ENCODE measurements at regions not wholly inside any gene's neighbourhood (a gene's known extent, or its start where the extent isn't known, plus 50 kb on each side); places are given as distances from the start of the nearest gene placed in this dataset.

- TF ChIP-seq POLR2AphosphoS5 (IDR thresholded peaks at IDR 0.05; ENCODE audit: low read depth, low read length) = no peak
- no peak for TF ChIP-seq SRF (IDR thresholded peaks at IDR 0.05; ENCODE audit: low read depth, low read length)
- no peak for TF ChIP-seq MAX (IDR thresholded peaks at IDR 0.05)
- TF ChIP-seq ZBTB49 (CRISPR knock-in tag; IDR thresholded peaks at IDR 0.05; ENCODE audit: borderline replicate concordance) = no peak
- no peak for TF ChIP-seq ZNF354B (CRISPR knock-in tag; IDR thresholded peaks at IDR 0.05)
- TF ChIP-seq CTCF (CRISPR knock-in tag; IDR thresholded peaks at IDR 0.05) = no peak
- no peak for TF ChIP-seq ZNF639 (CRISPR knock-in tag; conservative IDR thresholded peaks at IDR 0.05)
- TF ChIP-seq ATF3 (CRISPR knock-in tag; IDR thresholded peaks at IDR 0.05) = no peak
- TF ChIP-seq HES4 (CRISPR knock-in tag; IDR thresholded peaks at IDR 0.05; ENCODE audit: borderline replicate concordance) = no peak
- TF ChIP-seq KDM1A (CRISPR knock-in tag; IDR thresholded peaks at IDR 0.05) = no peak
- TF ChIP-seq ZNF589 (CRISPR knock-in tag; conservative IDR thresholded peaks at IDR 0.05) = no peak
- no peak for TF ChIP-seq POLR2A (IDR thresholded peaks at IDR 0.05; ENCODE audit: insufficient read depth in 1 of 2, low read depth in 2 of 2, low read length in 2 of 2)
- no peak for TF ChIP-seq CHD4 (IDR thresholded peaks at IDR 0.05; ENCODE audit: borderline replicate concordance, low read length)
- no peak for TF ChIP-seq ZNF547 (CRISPR knock-in tag; IDR thresholded peaks at IDR 0.05)
Measured at GRCh38 chr7:93739424-93739823, 151.1 kb downstream of the TFPI2 start.

Data from HepG2 (cell line).